ENCODE measurements at regions not wholly inside any gene's neighbourhood (a gene's known extent, or its start where the extent isn't known, plus 50 kb on each side); places are given as distances from the start of the nearest gene placed in this dataset.

GRCh38 chr11:57936050-57936418, 87.6 kb upstream of the OR9Q1 start:
- TF ChIP-seq TCF4 (CRISPR knock-in tag; IDR thresholded peaks at IDR 0.05; ENCODE audit: borderline replicate concordance) (no peak), PATZ1 (CRISPR knock-in tag; IDR thresholded peaks at IDR 0.05; ENCODE audit: borderline replicate concordance) (no peak), TSHZ2 (CRISPR knock-in tag; IDR thresholded peaks at IDR 0.05) (no peak), ZC3H10 (CRISPR knock-in tag; IDR thresholded peaks at IDR 0.05) (no peak), ESRRG (CRISPR knock-in tag; IDR thresholded peaks at IDR 0.05) (no peak), ARNTL (CRISPR knock-in tag; IDR thresholded peaks at IDR 0.05; ENCODE audit: borderline replicate concordance, low read depth) (no peak), TOX (CRISPR knock-in tag; IDR thresholded peaks at IDR 0.05; ENCODE audit: borderline replicate concordance) (no peak), ZFP3 (CRISPR knock-in tag; IDR thresholded peaks at IDR 0.05) (no peak), CREB5 (CRISPR knock-in tag; IDR thresholded peaks at IDR 0.05; ENCODE audit: low read depth) (no peak), CSRNP3 (CRISPR knock-in tag; IDR thresholded peaks at IDR 0.05) (no peak), ZNF70 (CRISPR knock-in tag; IDR thresholded peaks at IDR 0.05) (no peak), GLIS3 (CRISPR knock-in tag; IDR thresholded peaks at IDR 0.05) (no peak), CSDC2 (CRISPR knock-in tag; IDR thresholded peaks at IDR 0.05) (no peak), OSR1 (CRISPR knock-in tag; IDR thresholded peaks at IDR 0.05) (no peak), ZNF565 (CRISPR knock-in tag; conservative IDR thresholded peaks at IDR 0.05; ENCODE audit: low read depth) (no peak), BACH2 (CRISPR knock-in tag; IDR thresholded peaks at IDR 0.05; ENCODE audit: borderline replicate concordance) (no peak), SNAI2 (CRISPR knock-in tag; IDR thresholded peaks at IDR 0.05) (no peak)
- ATAC-seq: no peak

- ATAC-seq: no peak
- TF ChIP-seq CSDC2 (CRISPR knock-in tag; IDR thresholded peaks at IDR 0.05) (no peak), TOX (CRISPR knock-in tag; IDR thresholded peaks at IDR 0.05; ENCODE audit: borderline replicate concordance) (no peak), TCF4 (CRISPR knock-in tag; IDR thresholded peaks at IDR 0.05; ENCODE audit: borderline replicate concordance) (no peak), SNAI2 (CRISPR knock-in tag; IDR thresholded peaks at IDR 0.05) (no peak), CSRNP3 (CRISPR knock-in tag; IDR thresholded peaks at IDR 0.05) (no peak), ARNTL (CRISPR knock-in tag; IDR thresholded peaks at IDR 0.05; ENCODE audit: borderline replicate concordance, low read depth) (no peak), ZFP30 (CRISPR knock-in tag; IDR thresholded peaks at IDR 0.05) (no peak), TSHZ2 (CRISPR knock-in tag; IDR thresholded peaks at IDR 0.05) (no peak), ZNF8 (CRISPR knock-in tag; IDR thresholded peaks at IDR 0.05) (no peak), ZFP3 (CRISPR knock-in tag; IDR thresholded peaks at IDR 0.05) (no peak), GLIS3 (CRISPR knock-in tag; IDR thresholded peaks at IDR 0.05) (no peak), PPARA (CRISPR knock-in tag; IDR thresholded peaks at IDR 0.05; ENCODE audit: borderline replicate concordance) (no peak), ZC3H10 (CRISPR knock-in tag; IDR thresholded peaks at IDR 0.05) (no peak), ISL1 (CRISPR knock-in tag; IDR thresholded peaks at IDR 0.05) (no peak), ZNF565 (CRISPR knock-in tag; conservative IDR thresholded peaks at IDR 0.05; ENCODE audit: low read depth) (no peak), OSR1 (CRISPR knock-in tag; IDR thresholded peaks at IDR 0.05) (no peak), CREB5 (CRISPR knock-in tag; IDR thresholded peaks at IDR 0.05; ENCODE audit: low read depth) (no peak), ESRRG (CRISPR knock-in tag; IDR thresholded peaks at IDR 0.05) (no peak), BACH2 (CRISPR knock-in tag; IDR thresholded peaks at IDR 0.05; ENCODE audit: borderline replicate concordance) (no peak), RARB (CRISPR knock-in tag; IDR thresholded peaks at IDR 0.05) (no peak)
Measured at GRCh38 chr11:57937431-57937830, 86.2 kb upstream of the OR9Q1 start.

Measured in SK-N-SH treated with all-trans-retinoic acid at 6 μM for 48 hours (cell line).